ENCODE measurements at regions not wholly inside any gene's neighbourhood (a gene's known extent, or its start where the extent isn't known, plus 50 kb on each side); places are given as distances from the start of the nearest gene placed in this dataset.

GRCh38 chr2:118773826-118774225 lies 73.6 kb downstream of the EN1 start:
- TF ChIP-seq CTCF (IDR thresholded peaks at IDR 0.05; ENCODE audit: insufficient read depth, low read length, poor library complexity, severe bottlenecking): no peak
- Histone ChIP-seq H3K36me3 (ENCODE audit: control insufficient read depth, insufficient read depth, low read length) (no peaks in the 10 kb centered on the region), H3K4me3 (replicated peaks; ENCODE audit: low read depth, low read length) (no peak overlapping the region), H3K27me3 (replicated peaks; ENCODE audit: control insufficient read depth, insufficient read depth, low read length) (0 out of 2 replicates have a peak, but pooled peaks cover 2% of the 10 kb centered on the region)
- DNase-seq (ENCODE audit: extremely low read depth, insufficient read length): no peak

GRCh38 chr2:118772487-118773200 lies 74.8 kb downstream of the EN1 start:
- Histone ChIP-seq H3K27me3 (replicated peaks; ENCODE audit: control insufficient read depth, insufficient read depth, low read length) (0 out of 2 replicates have a peak, but pooled peaks cover 2% of the 10 kb centered on the region), H3K36me3 (ENCODE audit: control insufficient read depth, insufficient read depth, low read length) (no peaks in the 10 kb centered on the region), H3K4me3 (replicated peaks; ENCODE audit: low read depth, low read length) (no peak overlapping the region)
- DNase-seq (ENCODE audit: extremely low read depth, insufficient read length): no peak
- TF ChIP-seq CTCF (IDR thresholded peaks at IDR 0.05; ENCODE audit: insufficient read depth, low read length, poor library complexity, severe bottlenecking): no peak

GRCh38 chr2:118769707-118770400 lies 77.6 kb downstream of the EN1 start:
- H3K36me3 ChIP-seq (ENCODE audit: control insufficient read depth, insufficient read depth, low read length): no peaks in the 10 kb centered on the region
- no peak for TF ChIP-seq CTCF (IDR thresholded peaks at IDR 0.05; ENCODE audit: insufficient read depth, low read length, poor library complexity, severe bottlenecking)
- H3K27me3 ChIP-seq (replicated peaks; ENCODE audit: control insufficient read depth, insufficient read depth, low read length): 0 out of 2 replicates have a peak, but pooled peaks cover 2% of the 10 kb centered on the region
- H3K4me3 ChIP-seq (replicated peaks; ENCODE audit: low read depth, low read length): no peak overlapping the region
- DNase-seq (ENCODE audit: extremely low read depth, insufficient read length): no peak

GRCh38 chr2:118766871-118767270 lies 80.6 kb downstream of the EN1 start:
- no peaks in the 10 kb centered on the region for H3K27me3 ChIP-seq (replicated peaks; ENCODE audit: control insufficient read depth, insufficient read depth, low read length)
- no peak for TF ChIP-seq CTCF (IDR thresholded peaks at IDR 0.05; ENCODE audit: insufficient read depth, low read length, poor library complexity, severe bottlenecking)
- no peak for DNase-seq (ENCODE audit: extremely low read depth, insufficient read length)
- no peak overlapping the region for H3K4me3 ChIP-seq (replicated peaks; ENCODE audit: low read depth, low read length)
- no peaks in the 10 kb centered on the region for H3K36me3 ChIP-seq (ENCODE audit: control insufficient read depth, insufficient read depth, low read length)

GRCh38 chr2:118764855-118765254 lies 82.6 kb downstream of the EN1 start:
- Histone ChIP-seq H3K27me3 (replicated peaks; ENCODE audit: control insufficient read depth, insufficient read depth, low read length) (no peaks in the 10 kb centered on the region), H3K36me3 (ENCODE audit: control insufficient read depth, insufficient read depth, low read length) (no peaks in the 10 kb centered on the region), H3K4me3 (replicated peaks; ENCODE audit: low read depth, low read length) (no peak overlapping the region)
- TF ChIP-seq CTCF (IDR thresholded peaks at IDR 0.05; ENCODE audit: insufficient read depth, low read length, poor library complexity, severe bottlenecking): no peak
- DNase-seq (ENCODE audit: extremely low read depth, insufficient read length): no peak
